Progenitor cell of endocrine pancreas (in vitro differentiated cells): ENCODE measurements at regions not wholly inside any gene's neighbourhood (a gene's known extent, or its start where the extent isn't known, plus 50 kb on each side); places are given as distances from the start of the nearest gene placed in this dataset.

ENCODE experiments used
- DNase-seq: peaks from one replicate; pipeline ENCODE4 v3.0.0; 2021; ENCODE audit warnings: low spot score; ENCODE audit not compliant: unreplicated experiment
- H3K27ac Mint-ChIP-seq: 2 replicates; pipeline ENCODE4 v1.8.0; 2021; ENCODE audit warnings: mild to moderate bottlenecking, moderate library complexity, mixed read lengths
- H3K27me3 Mint-ChIP-seq: 2 replicates; pipeline ENCODE4 v1.8.0; 2021; ENCODE audit warnings: mixed read lengths
- H3K36me3 Mint-ChIP-seq: 2 replicates; pipeline ENCODE4 v1.8.0; 2022; ENCODE audit warnings: mixed read lengths; ENCODE audit not compliant: insufficient read depth
- H3K4me1 Mint-ChIP-seq: 2 replicates; pipeline ENCODE4 v1.8.0; 2021; ENCODE audit warnings: low read depth, mixed read lengths
- H3K4me3 Mint-ChIP-seq: 2 replicates; pipeline ENCODE4 v1.8.0; 2021; ENCODE audit warnings: low read depth, mild to moderate bottlenecking, moderate library complexity, mixed read lengths
- H3K9me3 Mint-ChIP-seq: 2 replicates; pipeline ENCODE4 v1.8.0; 2021; ENCODE audit warnings: low read depth, mixed read lengths
- TF ChIP-seq, protein P1 (sequence below): fragments of 200-600 bp; sonication (generic); IDR thresholded peaks from one replicate; pipeline ENCODE4 v1.5.0; 2021; ENCODE audit warnings: antibody characterized with exemption, mild to moderate bottlenecking; ENCODE audit not compliant: unreplicated experiment

GRCh38 chr9:75213765-75214164, 125.5 kb downstream of the OSTF1 start:
- Mint-ChIP-seq H3K4me1 (peaks cover 9% of the 10 kb centered on the region), H3K27me3 (no peaks in the 10 kb centered on the region), H3K4me3 (no peak overlapping the region), H3K27ac (no peak overlapping the region), H3K36me3 (no peaks in the 10 kb centered on the region), H3K9me3 (no peaks in the 10 kb centered on the region)
- TF ChIP-seq, protein P1, sequence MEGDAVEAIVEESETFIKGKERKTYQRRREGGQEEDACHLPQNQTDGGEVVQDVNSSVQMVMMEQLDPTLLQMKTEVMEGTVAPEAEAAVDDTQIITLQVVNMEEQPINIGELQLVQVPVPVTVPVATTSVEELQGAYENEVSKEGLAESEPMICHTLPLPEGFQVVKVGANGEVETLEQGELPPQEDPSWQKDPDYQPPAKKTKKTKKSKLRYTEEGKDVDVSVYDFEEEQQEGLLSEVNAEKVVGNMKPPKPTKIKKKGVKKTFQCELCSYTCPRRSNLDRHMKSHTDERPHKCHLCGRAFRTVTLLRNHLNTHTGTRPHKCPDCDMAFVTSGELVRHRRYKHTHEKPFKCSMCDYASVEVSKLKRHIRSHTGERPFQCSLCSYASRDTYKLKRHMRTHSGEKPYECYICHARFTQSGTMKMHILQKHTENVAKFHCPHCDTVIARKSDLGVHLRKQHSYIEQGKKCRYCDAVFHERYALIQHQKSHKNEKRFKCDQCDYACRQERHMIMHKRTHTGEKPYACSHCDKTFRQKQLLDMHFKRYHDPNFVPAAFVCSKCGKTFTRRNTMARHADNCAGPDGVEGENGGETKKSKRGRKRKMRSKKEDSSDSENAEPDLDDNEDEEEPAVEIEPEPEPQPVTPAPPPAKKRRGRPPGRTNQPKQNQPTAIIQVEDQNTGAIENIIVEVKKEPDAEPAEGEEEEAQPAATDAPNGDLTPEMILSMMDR = no peak
- no peak for DNase-seq

DNA sequence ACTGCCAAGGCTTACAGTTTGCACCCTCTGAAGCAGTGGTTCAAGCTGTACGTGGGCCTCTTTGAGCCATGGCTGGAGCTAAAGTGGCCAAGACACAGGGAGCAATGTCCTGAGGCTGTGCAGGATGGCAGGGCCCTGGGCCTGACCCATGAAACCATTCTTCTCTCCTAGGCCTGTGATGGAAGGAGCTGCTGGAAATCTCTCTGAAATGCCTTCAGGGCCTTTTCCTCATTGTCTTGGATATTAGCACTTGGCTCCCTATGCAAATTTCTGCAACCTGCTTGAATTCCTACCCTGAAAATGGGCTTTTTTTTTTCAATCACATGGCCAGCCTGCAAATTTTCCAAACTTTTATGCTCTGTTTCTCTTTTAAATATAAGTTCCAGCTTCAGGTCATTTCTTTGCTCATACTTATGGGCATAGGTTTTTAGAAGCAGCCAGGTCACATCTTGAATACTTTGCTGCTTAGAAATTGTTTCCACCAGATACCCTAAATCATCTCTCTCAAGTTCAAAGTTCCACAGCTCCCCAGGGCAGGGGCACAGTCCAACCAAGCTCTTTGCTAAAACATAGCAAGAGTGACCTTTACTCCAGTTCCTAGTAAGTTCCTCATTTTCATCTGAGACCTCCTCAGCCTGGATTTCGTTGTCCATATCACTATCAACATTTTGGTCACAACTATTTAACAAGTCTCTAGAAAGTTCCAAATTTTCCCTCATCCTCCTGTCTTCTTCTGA, 138.3 kb downstream of the OSTF1 start:
- Mint-ChIP-seq H3K4me3 (no peak overlapping the region), H3K27ac (no peak overlapping the region), H3K27me3 (no peaks in the 10 kb centered on the region)

DNA sequence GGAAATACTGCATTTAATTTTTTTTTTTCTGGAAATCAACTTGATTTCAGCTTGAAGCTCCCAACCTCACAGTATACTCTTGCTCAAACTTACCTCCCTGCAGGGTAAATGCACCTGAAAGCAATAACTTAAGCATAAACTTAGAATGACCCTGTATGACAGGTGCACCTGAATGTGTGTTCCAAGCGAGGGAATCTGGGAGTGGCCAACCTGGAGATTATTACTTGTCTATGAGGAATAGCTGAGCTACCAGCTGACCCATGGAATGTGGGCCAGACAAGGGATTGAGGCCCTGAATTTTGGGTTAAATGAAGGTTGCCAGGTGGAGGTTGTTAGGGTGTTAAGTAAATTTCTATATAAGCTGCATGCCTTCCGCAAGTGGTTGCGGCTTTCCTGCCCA, 140.6 kb downstream of the OSTF1 start:
- peaks cover 20% of the 10 kb centered on the region for H3K9me3 Mint-ChIP-seq
- H3K27ac Mint-ChIP-seq = no peak overlapping the region
- no peak for DNase-seq
- TF ChIP-seq, protein P1 = no peak
- H3K4me3 Mint-ChIP-seq = no peak overlapping the region
- no peaks in the 10 kb centered on the region for H3K27me3 Mint-ChIP-seq
- H3K4me1 Mint-ChIP-seq = peaks cover 10% of the 10 kb centered on the region
- no peaks in the 10 kb centered on the region for H3K36me3 Mint-ChIP-seq

More for the DNA sequence above, 138.3 kb downstream of the OSTF1 start:
- Mint-ChIP-seq H3K4me1 (peaks cover 10% of the 10 kb centered on the region), H3K9me3 (peaks cover 32% of the 10 kb centered on the region), H3K36me3 (no peaks in the 10 kb centered on the region)
- no peak for DNase-seq
- TF ChIP-seq, protein P1 = no peak

GRCh38 chr9:75229605-75230332, 141.5 kb downstream of the OSTF1 start:
- no peak overlapping the region for H3K4me3 Mint-ChIP-seq
- TF ChIP-seq, protein P1 = no peak
- no peak for DNase-seq
- H3K4me1 Mint-ChIP-seq = peaks cover 10% of the 10 kb centered on the region
- no peaks in the 10 kb centered on the region for H3K36me3 Mint-ChIP-seq
- no peaks in the 10 kb centered on the region for H3K27me3 Mint-ChIP-seq
- peaks cover 17% of the 10 kb centered on the region for H3K9me3 Mint-ChIP-seq
- H3K27ac Mint-ChIP-seq = peak overlapping the region; percentile 18

GRCh38 chr9:75230469-75230868, 142.2 kb downstream of the OSTF1 start:
- no peaks in the 10 kb centered on the region for H3K36me3 Mint-ChIP-seq
- H3K4me1 Mint-ChIP-seq = peaks cover 10% of the 10 kb centered on the region
- H3K4me3 Mint-ChIP-seq = no peak overlapping the region
- no peak for DNase-seq
- H3K27me3 Mint-ChIP-seq = no peaks in the 10 kb centered on the region
- TF ChIP-seq, protein P1 = no peak
- H3K27ac Mint-ChIP-seq = no peak overlapping the region
- peaks cover 14% of the 10 kb centered on the region for H3K9me3 Mint-ChIP-seq
